Germinal center (tissue), 1 donor: ENCODE measurements at regions not wholly inside any gene's neighbourhood (a gene's known extent, or its start where the extent isn't known, plus 50 kb on each side); places are given as distances from the start of the nearest gene placed in this dataset.
"Not testable (repeated sequence)": the region's sequence is repeated elsewhere in the genome, so short reads cannot be mapped to it uniquely, and the experiment has no call there.

Experiments used
- DNase-seq: peaks from one replicate; pipeline ENCODE4 v3.0.0; 2012; ENCODE audit warnings: mixed read lengths, low spot score

DNA sequence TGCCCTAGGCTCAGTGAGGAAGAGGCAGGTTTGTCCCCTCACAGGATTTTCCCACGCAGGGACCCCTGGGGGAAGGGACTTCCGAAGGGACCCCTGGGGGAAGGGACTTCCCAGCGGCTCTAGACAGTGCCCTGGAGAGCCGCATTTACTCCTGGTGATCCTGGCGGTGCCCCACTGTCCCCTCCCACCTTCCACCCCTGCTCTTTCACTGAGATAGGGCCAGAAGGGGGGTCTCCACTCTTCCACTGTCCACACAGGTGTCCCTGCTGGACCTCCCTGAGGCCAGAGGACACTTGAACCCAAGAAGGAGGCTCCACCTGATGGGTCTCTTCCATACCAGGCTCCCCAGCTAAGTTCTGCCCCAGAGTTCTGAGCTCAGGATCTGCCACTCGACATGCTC lies 1333.9 kb downstream of the BRD1 start:
- no peak for DNase-seq

DNA sequence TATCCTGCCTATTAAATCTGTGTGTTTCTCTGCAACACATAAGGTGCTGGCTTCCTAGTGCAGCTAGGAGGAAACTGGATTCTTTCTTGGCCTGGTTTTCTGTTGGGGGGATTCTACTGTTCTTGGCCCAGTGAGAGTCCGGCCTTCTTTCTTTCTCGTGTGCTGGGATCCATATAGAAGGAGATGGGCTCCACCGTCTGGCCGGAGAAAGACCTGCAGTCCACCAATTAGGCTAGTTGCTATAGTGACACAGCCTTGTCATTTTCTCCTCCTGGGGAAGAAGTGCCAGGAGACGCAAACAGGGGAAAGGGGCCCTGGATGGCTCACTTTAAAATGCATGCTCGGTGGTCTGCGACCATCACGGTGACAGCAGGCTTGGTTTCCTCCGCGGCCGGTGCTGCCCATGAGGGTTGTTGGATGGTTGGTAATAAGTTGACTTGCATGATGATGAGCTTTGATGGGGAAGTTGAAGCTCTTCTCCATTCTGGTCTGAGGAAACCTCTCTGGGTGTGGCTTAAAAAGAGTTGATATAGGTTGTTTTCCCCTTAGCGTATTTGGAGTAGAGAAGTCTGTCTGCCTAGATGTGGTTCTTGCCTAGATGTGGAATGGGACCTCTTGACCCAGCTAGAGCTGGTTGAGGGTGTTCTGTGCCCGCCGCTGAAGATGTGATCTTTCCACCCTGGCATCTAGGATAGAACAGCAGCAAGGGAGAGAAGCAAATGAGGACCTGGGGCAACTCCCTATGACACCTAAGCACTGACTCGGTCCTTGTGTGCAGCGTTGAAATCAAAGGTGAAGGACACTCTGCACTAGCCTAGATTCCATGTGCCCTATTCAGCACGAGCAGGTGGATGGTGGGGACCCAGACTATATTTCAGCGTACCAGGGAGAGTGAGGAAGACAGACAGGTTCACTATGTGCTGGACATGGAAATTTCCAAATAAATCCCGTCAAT lies 1335.0 kb downstream of the BRD1 start:
- peak; percentile 67 for DNase-seq

DNA sequence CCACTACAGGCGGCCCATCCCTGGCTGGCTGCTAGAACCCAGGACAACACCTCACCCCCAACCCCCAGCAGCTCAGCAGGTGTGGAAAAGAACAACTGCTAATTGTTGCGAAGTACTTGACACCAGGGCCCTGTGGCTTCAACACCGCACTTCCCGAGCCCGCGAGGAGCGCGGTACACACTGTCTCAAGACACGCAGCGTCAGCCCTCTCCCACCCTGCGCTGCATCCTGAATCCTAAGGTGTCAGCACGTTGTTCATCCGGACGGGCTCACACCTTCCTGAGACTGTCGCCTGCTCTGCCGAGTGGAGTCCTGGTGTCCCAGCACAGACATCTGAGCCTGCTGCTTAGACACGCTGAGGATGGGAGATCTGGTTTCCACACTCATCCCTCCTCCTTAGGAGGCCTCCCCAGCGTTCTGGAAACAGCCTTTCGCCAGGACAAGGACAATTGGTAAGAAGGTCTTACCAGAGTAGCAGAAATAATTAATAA lies 1336.2 kb downstream of the BRD1 start:
- DNase-seq: no peak

DNA sequence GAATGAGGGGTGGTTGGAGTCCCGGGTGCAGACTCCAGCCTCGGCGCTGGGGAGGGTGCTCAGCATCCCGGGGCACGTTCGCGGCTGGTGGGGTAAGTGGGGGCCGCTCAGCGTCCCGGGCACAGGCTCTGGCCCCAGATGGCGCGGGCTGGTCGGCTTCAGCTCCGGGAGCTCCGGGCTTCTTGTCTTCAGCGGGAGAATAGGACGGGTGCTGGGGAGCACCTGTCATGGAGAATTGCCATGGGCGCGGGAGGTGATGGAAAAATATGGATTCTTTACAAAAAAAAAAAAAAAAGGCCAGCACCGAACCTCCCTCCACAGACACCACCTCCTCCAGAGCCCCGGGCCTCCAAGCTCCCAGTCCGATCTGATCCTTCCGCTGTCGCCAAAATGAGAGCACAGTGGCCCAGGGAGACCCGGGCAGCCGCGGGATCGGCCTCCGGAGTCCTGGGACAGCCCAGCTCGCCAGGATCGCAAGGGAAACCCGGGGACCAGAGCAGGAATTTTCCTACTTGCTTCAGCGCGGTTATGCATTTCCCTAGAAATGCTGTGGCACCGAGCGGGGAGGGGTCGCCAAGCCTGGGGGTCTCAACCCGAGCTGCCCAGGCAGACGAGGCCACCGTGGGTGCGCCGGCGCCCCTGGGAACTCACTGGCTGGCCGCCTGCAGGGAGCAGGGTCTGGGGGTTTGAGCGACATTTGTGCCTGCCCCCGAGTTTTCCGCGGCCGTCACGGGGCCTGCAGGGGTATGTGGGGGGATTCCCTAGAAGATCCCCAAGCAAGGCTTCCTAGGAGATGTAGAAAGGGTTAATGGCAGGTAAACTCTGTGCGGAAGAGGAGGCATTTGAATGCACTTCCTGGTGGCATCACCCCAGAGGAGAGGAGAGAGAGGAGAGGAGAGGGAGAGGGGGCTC lies 1336.9 kb downstream of the BRD1 start:
- no peak for DNase-seq

DNA sequence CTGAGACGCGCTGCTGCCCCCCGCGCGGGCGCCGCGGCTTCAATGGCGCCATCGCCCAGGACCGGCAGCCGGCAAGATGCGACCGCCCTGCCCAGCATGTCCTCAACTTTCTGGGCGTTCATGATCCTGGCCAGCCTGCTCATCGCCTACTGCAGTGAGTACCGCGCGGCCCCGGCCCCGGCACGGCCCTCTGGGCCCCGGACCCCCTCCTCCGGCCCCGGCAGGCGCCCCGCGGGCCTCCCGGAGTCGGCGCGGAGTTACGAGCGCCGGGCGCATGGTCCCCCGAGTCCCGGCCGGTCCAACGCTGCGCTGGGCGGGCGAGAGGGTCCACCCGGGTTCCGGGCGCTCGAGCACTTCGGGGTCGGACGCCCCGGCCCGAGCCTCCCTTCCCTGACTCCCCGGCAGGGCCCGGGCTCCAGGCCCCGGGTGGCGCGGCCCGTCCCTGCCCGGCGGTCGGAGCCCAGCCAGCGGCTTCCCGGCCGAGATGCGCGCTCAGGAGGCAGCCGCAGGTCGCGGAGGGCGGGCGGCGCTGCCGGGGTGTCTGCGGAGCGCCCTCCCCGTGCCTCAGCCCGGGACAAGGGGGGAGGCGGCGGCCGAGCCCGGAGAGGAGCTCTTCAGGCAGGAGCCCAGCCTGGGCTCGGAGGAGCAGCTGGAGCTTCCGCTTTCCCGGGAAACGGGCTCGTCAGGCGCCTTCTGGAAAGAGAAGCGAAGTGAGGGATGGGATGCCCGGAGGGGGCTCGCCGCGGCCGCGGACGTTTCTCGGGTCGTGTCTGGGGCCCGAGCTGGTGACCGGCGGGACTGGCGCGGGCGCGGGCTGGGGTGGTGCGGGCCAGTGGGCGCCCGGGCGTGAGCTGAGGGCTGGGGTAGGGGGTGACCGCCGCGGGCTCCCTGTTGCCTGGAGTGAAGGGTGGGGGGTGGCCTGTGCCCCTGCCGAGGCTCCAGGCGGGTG lies 1337.8 kb downstream of the BRD1 start:
- no peak for DNase-seq

DNA sequence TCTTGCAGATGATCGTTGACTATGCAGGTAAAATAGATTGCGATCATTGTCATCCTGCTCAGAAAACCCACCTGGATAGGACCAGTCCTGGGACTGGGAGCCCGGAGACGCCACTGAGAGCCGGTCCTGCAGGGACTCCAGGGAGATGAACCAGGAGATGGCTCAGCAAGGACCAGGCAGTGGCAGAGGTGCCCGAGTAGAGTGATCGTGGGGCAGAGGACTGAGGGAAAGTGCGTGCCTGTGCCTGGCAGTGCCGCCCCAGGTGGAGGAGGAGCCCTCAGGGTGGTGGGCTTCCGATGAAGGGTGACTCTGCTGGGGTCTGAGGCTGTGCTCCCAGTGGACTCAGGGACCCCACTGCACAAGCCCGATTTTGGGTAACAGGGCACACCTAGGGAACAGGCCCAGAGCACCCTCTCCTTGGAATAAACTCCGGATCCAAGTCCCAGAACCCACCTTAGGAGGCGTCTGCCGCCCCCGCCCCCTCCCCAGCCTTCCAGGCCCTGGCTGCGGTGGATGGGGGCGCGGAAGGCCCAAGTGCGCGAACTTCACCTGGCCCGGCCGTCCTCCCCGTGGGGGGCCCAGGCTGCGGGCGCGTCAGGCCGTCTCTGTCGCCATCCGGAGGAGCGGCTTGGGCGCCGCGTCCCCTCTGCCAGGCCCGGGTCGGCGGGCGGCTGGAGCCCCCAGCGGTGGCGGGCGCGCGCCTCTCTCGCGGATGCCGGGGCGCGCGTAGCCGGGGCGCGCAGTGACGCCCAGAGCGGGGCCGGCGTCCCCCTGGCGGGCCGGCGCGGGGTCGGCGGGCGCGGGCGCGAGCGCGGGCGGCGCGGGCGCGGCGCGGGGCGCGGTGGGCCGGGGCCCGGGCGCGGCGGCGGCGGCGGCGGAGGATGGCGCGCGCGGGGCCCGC lies 1338.8 kb downstream of the BRD1 start:
- DNase-seq: no peak

DNA sequence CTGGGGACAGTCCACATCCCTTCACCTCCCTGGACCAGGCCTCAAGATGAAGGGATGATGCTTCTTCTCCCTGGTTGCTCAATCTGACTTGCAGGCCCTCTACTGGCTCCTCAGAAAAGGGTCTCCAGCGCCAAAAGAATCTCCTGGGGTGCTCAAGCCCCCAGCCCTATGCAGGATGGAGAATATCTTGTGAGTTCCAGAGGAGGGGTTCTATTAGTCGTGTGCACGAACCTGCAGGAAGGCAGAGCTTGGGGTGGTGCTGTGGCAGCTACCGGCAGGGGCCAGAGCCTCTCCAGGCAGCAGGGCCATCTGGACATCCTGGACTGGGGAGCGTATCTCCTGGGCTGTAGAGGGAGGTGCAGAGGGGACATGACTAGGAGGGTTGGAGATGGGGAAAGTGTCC lies 1339.5 kb downstream of the BRD1 start:
- DNase-seq: no peak

DNA sequence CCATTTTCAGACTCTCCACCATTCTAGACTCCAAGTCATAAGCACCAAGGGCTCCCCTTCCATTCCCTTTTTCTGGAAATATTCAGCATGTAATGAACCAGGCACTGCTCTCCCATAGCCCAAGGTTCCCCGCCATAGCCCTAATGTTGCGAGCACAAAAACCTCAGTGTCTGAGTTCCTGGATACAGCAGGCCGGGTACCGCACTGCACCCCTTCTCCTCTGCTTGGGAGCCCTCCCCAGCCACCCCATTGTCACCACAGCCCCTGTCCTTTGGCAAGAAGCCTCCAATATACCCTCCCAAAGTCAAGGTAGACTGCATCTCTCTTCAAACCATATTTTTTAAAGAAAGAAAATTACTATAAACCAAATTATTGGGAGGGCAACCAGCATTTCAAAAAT lies 1341.1 kb downstream of the BRD1 start:
- no peak for DNase-seq

DNA sequence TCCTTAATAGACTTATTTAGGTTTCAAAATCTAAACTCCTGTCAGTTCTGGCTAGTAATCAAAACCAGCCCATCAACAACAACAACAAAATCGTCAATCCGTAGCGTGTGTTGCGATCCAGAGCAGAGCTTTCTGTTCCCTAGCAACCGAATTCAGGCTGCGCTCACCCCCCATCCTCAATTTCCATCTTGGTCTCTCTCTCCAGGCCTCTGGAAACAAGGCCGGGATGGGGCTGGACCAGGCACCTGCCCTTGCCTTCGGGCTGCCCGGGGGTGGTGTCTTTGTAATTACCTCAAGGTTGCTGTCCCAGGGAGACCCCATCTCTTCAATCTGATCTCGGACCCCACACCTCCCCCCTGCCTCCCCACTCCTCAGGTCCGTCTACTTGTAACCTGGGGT lies 1341.5 kb downstream of the BRD1 start:
- no peak for DNase-seq

DNA sequence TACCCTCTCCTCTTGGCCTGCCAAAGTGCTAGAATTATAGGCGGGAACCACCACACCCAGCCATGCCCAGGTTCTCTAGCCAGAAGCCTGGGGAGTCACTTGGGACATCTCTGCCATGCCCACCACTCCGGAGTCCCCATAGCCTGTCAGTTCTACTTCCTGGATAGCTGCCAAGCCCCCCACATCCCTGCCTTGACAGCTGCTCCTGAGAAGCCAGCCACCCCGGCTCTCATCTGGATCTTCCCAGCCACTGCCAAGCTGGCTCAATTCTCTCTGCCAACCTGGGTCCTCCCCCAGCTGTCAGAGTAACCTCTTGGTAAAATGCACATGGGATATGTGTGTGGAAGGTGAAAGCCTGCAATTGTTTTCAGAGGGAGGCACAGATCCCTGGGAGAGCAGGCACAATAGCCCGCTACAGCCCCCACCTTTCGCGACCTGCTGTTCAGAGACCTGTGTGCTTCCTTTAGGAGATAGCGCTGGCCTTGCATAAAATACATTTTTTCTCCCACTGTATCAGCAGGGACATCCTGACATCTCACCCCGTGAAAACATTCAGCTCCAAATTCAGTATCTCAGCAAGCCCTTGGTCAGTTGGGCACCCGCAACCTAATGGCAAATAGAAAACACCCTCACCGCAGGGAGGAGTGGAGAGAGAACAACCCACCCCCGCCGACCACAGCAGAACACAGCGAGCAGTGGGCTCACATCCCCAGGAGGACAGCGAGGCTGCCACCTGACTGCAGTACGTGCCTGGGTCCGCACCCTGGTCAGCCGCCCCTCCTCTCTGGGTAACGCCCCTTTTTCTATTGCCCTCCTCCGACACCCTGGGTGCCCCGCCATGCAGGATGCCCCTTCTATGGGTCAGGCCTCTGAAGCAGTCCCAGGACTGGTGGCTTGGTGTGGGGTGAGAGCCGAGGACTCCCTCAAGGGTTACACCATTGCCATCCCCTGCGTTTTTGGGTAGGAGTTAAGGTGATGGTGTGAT lies 1342.2 kb downstream of the BRD1 start:
- DNase-seq: no peak

DNA sequence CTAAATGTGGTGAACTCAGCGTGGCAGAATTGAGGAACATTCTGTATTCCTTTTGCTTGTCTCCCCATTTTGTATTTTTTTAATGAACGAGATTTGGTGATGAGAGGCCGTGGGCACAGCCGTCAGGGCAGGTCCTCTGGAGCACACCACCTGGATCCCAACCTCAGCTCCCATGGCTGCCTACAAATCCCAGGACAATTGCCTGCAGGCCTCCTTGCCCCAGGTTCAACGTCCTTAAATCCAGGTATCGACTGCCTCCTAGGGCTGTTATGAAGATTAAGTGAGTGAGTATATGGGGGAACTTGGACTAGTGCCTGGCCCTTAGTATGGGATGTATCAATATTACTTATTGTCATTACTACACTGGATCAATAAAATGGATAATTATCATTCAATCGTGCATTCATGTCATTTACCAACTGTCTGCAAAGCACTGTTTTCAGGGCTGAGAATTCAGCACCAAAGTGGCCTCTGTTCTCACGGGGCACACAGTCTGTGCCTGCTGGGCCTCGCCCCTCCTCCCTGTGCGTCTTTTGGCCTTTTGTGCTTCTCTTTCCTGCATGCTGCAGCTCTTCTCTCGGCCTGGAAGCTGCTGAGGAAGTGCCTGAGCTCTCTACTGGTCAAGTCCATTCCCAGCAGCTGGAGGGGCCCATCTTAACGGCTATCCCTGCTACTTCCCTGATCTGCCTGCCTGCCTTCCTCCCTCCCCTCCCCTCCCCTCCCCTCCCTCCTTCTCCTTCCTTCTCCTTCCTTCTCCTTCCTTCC lies 1343.7 kb downstream of the BRD1 start:
- DNase-seq: no peak

DNA sequence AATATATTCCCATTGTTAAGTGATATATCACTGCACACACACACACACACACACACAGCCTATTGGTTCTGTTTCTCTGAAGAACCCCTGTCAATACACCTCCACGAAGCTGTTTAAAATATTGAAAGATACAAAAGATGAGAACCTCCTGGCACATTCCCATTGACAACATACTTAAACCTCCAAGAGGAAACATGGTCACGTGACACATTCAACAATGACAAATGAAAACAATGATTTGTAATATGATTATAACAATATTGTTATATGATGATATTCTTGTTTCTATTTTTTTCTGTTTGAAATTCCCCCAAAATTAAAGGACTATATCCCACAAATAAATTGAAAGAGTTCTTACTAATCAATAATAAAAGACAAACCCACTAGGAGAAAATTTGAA lies 1344.9 kb downstream of the BRD1 start:
- DNase-seq: no peak

DNA sequence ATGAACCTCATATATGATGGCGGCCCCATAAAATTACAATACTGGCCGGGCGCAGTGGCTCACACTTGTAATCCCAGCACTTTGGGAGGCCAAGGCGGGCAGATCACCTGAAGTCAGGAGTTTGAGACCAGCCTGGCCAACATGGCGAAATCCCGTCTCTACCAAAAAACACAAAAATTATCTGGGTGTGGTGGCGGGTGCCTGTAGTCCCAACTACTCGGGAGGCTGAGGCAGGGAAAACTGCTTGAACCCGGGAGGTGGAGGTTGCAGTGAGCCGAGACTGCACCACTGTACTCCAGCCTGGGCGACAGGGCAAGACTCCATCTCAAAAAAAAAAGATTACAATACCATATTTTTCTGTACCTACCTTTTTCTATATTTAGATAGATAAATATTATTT lies 1345.5 kb downstream of the BRD1 start:
- DNase-seq: not testable (repeated sequence)

DNA sequence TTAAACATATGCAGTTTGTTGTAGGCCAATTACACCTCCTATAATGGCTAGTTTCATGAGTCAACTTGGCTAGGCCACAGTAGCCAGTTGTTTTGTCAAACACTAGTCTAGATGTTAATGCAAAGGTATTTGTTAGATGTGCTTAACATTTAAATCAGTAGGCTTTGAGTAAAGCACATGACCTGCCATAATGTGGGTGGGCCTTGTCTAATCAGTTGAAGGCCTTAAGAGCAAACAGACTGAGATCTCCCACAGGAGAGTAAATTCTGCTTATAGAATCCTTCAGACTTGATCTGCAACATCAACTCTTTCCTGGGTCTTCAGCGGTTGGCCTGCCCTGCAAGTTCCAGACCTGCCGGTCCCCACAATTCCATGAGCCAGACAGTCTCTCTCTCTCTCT lies 1345.9 kb downstream of the BRD1 start:
- DNase-seq: no peak

DNA sequence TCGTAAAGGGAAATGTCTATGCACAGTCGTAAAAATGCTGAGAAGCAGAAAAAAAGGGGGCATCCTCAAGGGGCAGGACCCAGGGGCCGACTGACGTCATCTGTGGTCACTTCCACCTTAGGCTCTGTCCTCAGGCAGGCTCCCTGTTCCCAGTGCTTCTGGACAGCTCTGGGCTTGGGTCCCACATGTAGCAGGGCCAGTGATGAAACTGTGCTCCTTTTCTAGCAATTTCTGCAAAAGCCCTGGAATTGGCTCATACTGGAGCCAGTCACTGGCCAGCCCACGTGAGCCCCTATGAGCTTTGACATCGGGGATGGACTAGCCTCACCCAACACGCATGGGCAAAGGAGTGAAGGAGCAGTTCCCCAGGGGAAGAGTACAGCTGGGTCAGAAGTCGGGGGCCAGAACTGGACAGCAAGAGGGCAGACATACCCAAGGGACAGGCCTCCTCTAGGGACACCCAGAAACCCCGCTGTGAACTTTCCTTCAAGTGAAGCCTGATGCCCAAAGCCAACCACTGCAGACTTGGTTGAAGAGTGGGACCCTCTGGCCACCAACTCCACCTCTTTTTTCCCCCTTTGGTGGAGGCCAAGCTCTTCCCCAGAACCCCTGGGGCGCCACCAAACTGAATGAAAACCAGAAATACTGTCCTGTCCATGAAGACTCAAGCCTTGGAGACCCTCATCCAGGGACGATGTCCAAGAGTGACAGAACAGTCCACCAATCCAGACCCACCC lies 1349.0 kb downstream of the BRD1 start:
- no peak for DNase-seq

DNA sequence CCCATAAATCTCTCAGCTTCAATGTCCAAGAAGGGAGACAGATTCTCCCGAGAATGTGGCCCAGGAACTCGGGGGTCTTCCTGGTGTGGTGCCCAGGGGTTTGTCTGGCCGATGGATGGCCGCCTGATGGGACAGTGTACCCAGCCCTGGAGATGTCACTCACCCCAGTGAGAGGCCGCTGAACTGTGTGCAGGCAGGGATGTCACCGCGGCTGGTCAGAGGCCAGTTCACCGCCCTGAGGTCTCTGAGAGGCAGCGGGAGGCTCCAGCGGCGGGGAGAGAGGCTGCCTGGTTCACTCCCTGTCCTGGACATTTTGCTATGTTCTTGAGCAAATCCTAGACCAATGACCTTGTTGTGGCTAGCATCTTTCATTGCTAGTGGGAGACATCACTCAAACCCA lies 1349.5 kb downstream of the BRD1 start:
- no peak for DNase-seq

DNA sequence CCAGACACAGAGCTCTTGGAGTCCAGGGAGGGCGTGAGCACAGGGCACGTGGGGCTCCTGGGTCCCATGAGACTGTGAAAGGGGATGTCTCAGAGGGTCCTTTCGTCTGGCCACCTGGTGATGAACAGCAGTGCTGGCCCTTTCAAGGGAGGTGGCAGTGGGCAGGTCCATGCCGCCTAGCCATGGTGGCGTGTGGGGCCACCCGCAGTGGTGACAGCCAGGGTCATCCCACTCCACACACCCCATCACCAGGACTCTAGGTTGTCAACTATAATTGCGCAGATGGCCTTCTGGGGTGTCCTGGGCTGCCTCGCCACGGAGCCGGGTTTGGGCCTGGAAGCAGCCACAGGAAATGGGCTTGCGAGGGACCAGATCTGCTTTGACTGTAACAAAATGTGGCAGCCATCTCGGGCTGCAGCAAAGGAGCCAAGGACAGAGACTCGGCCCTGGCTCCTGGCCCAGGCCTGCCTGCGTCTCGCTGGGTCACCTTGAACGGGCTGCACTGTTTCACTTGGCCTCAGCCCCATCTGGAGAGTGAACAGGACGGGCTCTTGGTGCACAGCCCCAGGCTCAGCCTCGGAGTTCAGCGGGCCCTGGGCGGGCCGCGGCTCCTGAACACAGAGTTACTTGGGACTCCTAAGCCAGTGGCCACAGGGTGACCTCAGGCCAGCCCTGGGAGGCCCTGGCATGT lies 1350.5 kb downstream of the BRD1 start:
- DNase-seq: no peak
